Astrocyte (in vitro differentiated cells and primary cell): ENCODE measurements at regions not wholly inside any gene's neighbourhood (a gene's known extent, or its start where the extent isn't known, plus 50 kb on each side); places are given as distances from the start of the nearest gene placed in this dataset.
A peak's percentile ranks its signal among the peaks of the same experiment; 100 is the strongest.

Experiments used
- DNase-seq: peaks from one replicate; pipeline ENCODE4 v3.0.0-alpha.2; 2010; ENCODE audit warnings: low read depth
- FAIRE-seq: peaks from 2 replicates; lab custom pipeline; 2011; peaks lifted over from hg19 to GRCh38; lab: Jason Lieb, UNC
- H2AFZ ChIP-seq: 2 replicates; pipeline ENCODE4 v1.6.0; 2012; ENCODE audit warnings: low read depth, low read length, inconsistent platforms
- H3K27ac ChIP-seq: 2 replicates; pipeline ENCODE4 v1.5.1; 2011; ENCODE audit warnings: low read depth, low read length, inconsistent platforms
- H3K27me3 ChIP-seq: 2 replicates; pipeline ENCODE4 v1.6.0; 2011; ENCODE audit warnings: low read length, inconsistent platforms; ENCODE audit not compliant: insufficient read depth
- H3K36me3 ChIP-seq: 2 replicates; pipeline ENCODE4 v1.5.1; 2011; ENCODE audit warnings: low read length, inconsistent platforms; ENCODE audit not compliant: insufficient read depth
- H3K4me1 ChIP-seq: 2 replicates; pipeline ENCODE4 v1.5.1; 2011; ENCODE audit warnings: low read length, inconsistent platforms; ENCODE audit not compliant: insufficient read depth
- H3K4me2 ChIP-seq: 2 replicates; pipeline ENCODE4 v1.6.0; 2012; ENCODE audit warnings: low read length, inconsistent platforms
- H3K4me3 ChIP-seq: 2 replicates; pipeline ENCODE4 v1.5.1; 2011; ENCODE audit warnings: low read depth, mild to moderate bottlenecking, low read length, inconsistent platforms; ENCODE audit not compliant: insufficient read depth
- H3K79me2 ChIP-seq: 2 replicates; pipeline ENCODE4 v1.6.0; 2012; ENCODE audit warnings: mild to moderate bottlenecking, low read length, inconsistent platforms; ENCODE audit not compliant: insufficient read depth
- H3K9ac ChIP-seq: 2 replicates; pipeline ENCODE4 v1.6.0; 2012; ENCODE audit warnings: mild to moderate bottlenecking, low read length, inconsistent platforms
- H3K9me3 ChIP-seq: 2 replicates; pipeline ENCODE4 v1.5.1; 2012; ENCODE audit warnings: low read depth, mild to moderate bottlenecking, low read length, inconsistent platforms; ENCODE audit not compliant: insufficient read depth
- H4K20me1 ChIP-seq: 2 replicates; pipeline ENCODE4 v1.6.0; 2012; ENCODE audit warnings: low read length, inconsistent platforms; ENCODE audit not compliant: insufficient read depth
- H3K27ac Mint-ChIP-seq: one replicate; pipeline ENCODE4 v1.8.0; 2021; ENCODE audit warnings: mild to moderate bottlenecking, mixed read lengths; ENCODE audit not compliant: unreplicated experiment
- H3K27me3 Mint-ChIP-seq: one replicate; pipeline ENCODE4 v1.8.0; 2021; ENCODE audit warnings: low read depth, mixed read lengths; ENCODE audit not compliant: unreplicated experiment
- H3K36me3 Mint-ChIP-seq: one replicate; pipeline ENCODE4 v1.8.0; 2021; ENCODE audit warnings: low read depth, mixed read lengths; ENCODE audit not compliant: unreplicated experiment
- H3K4me1 Mint-ChIP-seq: one replicate; pipeline ENCODE4 v1.8.0; 2021; ENCODE audit warnings: low read depth, mixed read lengths; ENCODE audit not compliant: unreplicated experiment
- H3K4me3 Mint-ChIP-seq: one replicate; pipeline ENCODE4 v1.8.0; 2021; ENCODE audit warnings: mild to moderate bottlenecking, moderate library complexity, mixed read lengths; ENCODE audit not compliant: unreplicated experiment
- H3K9me3 Mint-ChIP-seq: one replicate; pipeline ENCODE4 v1.8.0; 2021; ENCODE audit warnings: mild to moderate bottlenecking, mixed read lengths; ENCODE audit not compliant: unreplicated experiment
- EZH2 ChIP-seq: IDR thresholded peaks from 2 replicates; pipeline ENCODE4 v1.6.1; 2012; ENCODE audit warnings: mild to moderate bottlenecking, low read length, inconsistent platforms; ENCODE audit not compliant: insufficient read depth
- TF ChIP-seq, protein P1 (sequence below): IDR thresholded peaks from 2 replicates; pipeline ENCODE4 v1.5.1; 2011; ENCODE audit warnings: low read depth, mild to moderate bottlenecking, inconsistent platforms, low read length, moderate library complexity; ENCODE audit not compliant: insufficient read depth

DNA sequence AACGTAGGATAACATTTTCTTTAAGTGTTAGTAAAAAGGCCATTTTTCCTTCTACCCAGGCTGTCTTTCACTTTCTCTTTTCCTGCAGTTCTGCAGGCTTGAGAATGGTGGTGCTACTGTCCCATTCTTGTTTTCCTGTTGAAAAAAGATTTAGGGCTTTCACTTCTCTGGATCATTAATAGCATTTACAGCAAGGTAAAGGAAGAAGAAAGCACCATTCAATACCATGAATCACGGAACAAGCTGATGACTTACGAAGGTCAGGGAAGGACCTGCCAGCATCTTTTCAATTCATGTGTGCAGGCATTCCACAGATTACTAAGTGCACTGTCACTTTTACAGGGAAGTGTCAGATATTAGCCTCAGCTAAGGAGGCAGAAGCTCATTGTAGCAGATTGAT, 292.8 kb downstream of the YTHDC2 start:
- peak overlapping the region; percentile 75 for H3K27ac Mint-ChIP-seq
- H3K27me3 Mint-ChIP-seq, result no peaks in the 10 kb centered on the region
- Histone ChIP-seq H3K27ac (peak overlapping the region; percentile 10), H3K79me2 (no peaks in the 10 kb centered on the region), H3K9ac (no peak overlapping the region), H3K9me3 (no peaks in the 10 kb centered on the region), H2AFZ (peak overlapping the region; percentile 22), H3K4me3 (no peak overlapping the region), H3K36me3 (no peaks in the 10 kb centered on the region), H3K27me3 (no peaks in the 10 kb centered on the region), H3K4me1 (peaks cover 14% of the 10 kb centered on the region), H3K4me2 (peak overlapping the region; percentile 60), H4K20me1 (no peaks in the 10 kb centered on the region)
- FAIRE-seq, result peak; percentile 87
- H3K4me3 Mint-ChIP-seq, result no peak overlapping the region
- no peak for TF ChIP-seq EZH2
- TF ChIP-seq, protein P1, sequence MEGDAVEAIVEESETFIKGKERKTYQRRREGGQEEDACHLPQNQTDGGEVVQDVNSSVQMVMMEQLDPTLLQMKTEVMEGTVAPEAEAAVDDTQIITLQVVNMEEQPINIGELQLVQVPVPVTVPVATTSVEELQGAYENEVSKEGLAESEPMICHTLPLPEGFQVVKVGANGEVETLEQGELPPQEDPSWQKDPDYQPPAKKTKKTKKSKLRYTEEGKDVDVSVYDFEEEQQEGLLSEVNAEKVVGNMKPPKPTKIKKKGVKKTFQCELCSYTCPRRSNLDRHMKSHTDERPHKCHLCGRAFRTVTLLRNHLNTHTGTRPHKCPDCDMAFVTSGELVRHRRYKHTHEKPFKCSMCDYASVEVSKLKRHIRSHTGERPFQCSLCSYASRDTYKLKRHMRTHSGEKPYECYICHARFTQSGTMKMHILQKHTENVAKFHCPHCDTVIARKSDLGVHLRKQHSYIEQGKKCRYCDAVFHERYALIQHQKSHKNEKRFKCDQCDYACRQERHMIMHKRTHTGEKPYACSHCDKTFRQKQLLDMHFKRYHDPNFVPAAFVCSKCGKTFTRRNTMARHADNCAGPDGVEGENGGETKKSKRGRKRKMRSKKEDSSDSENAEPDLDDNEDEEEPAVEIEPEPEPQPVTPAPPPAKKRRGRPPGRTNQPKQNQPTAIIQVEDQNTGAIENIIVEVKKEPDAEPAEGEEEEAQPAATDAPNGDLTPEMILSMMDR, result peak; percentile 48
- H3K9me3 Mint-ChIP-seq, result no peaks in the 10 kb centered on the region
- no peaks in the 10 kb centered on the region for H3K36me3 Mint-ChIP-seq
- H3K4me1 Mint-ChIP-seq, result peaks cover 27% of the 10 kb centered on the region
- peak; percentile 66 for DNase-seq

DNA sequence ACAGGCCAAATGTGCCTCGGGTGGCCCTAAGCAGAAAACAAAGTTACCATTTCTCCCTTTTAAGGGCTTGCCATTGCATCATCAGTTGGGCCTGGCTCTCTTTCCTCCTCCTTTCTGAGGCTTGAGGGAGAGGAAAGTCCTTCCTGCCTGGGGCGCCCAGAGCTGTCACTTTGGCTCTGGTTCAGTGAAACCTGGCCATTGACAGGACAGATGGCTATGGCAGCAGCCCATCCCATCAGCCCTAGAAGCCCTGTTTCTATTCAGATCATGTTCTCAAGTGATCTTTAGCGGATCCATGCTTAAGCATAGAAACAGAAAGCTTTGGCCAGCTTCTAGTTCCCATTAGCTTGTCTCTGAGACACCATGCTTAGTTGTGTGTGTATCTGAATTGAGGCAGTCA, 293.4 kb downstream of the YTHDC2 start:
- H3K9me3 Mint-ChIP-seq, result no peaks in the 10 kb centered on the region
- Histone ChIP-seq H2AFZ (peak overlapping the region; percentile 46), H3K4me2 (peak overlapping the region; percentile 60), H3K4me3 (no peak overlapping the region), H4K20me1 (no peaks in the 10 kb centered on the region), H3K36me3 (no peaks in the 10 kb centered on the region), H3K79me2 (no peaks in the 10 kb centered on the region), H3K9me3 (no peaks in the 10 kb centered on the region), H3K27me3 (no peaks in the 10 kb centered on the region), H3K27ac (peak overlapping the region; percentile 10), H3K9ac (no peak overlapping the region), H3K4me1 (peaks cover 14% of the 10 kb centered on the region)
- no peak for TF ChIP-seq EZH2
- TF ChIP-seq, protein P1, result no peak
- H3K4me1 Mint-ChIP-seq, result peaks cover 27% of the 10 kb centered on the region
- peak overlapping the region; percentile 97 for H3K27ac Mint-ChIP-seq
- H3K27me3 Mint-ChIP-seq, result no peaks in the 10 kb centered on the region
- DNase-seq (no peak), FAIRE-seq (no peak)
- H3K36me3 Mint-ChIP-seq, result no peaks in the 10 kb centered on the region
- H3K4me3 Mint-ChIP-seq, result no peak overlapping the region

DNA sequence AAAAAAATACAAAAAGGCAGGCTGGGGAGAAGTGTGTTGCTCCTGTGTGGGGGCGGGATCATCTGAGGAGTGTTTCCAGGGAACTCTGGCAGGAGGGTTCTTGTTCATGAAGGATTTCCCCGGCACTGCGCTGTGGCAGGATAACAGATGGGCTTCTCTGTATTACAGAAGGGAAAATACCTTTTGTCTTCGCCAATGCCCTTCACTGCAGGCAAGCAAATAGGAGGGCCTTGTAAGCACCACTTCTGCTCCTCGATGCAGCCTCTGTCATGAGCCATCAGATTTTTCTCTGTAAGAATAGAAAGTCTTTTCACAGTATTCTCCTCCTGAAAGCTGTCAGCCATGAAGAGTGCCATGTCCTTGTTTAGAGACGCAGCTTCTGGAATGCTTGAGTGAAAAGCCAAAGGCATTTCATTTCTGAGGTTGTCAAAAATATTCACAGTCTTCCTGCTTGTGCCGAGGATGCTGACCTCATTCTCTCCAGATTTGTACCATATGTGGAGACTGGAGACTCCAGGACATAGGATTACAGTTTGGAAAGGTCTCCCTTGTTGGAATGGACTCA, 294.0 kb downstream of the YTHDC2 start:
- no peaks in the 10 kb centered on the region for H3K79me2 ChIP-seq
- Mint-ChIP-seq H3K4me1 (peaks cover 27% of the 10 kb centered on the region), H3K27me3 (no peaks in the 10 kb centered on the region), H3K27ac (peak overlapping the region; percentile 97), H3K9me3 (no peaks in the 10 kb centered on the region), H3K4me3 (no peak overlapping the region), H3K36me3 (no peaks in the 10 kb centered on the region)
- peak overlapping the region; percentile 3 for H2AFZ ChIP-seq
- H3K36me3 ChIP-seq, result no peaks in the 10 kb centered on the region
- TF ChIP-seq EZH2, result no peak
- TF ChIP-seq, protein P1, result no peak
- no peak overlapping the region for H3K4me3 ChIP-seq
- H3K4me2 ChIP-seq, result peak overlapping the region; percentile 60
- no peak overlapping the region for H3K9ac ChIP-seq
- H3K9me3 ChIP-seq, result no peaks in the 10 kb centered on the region
- H3K4me1 ChIP-seq, result peaks cover 14% of the 10 kb centered on the region
- H3K27ac ChIP-seq, result peak overlapping the region; percentile 4
- DNase-seq (peak; percentile 49), FAIRE-seq (no peak)
- H4K20me1 ChIP-seq, result no peaks in the 10 kb centered on the region
- H3K27me3 ChIP-seq, result no peaks in the 10 kb centered on the region
